ENCODE measurements at regions not wholly inside any gene's neighbourhood (a gene's known extent, or its start where the extent isn't known, plus 50 kb on each side); places are given as distances from the start of the nearest gene placed in this dataset.

- TF ChIP-seq STAT6 (CRISPR knock-in tag; conservative IDR thresholded peaks at IDR 0.05; ENCODE audit: low read depth): no peak
These were observed 56.9 kb upstream of the SLC1A1 start (continued) for GRCh38 chr9:4433379-4433778.

- DNase-seq (ENCODE audit: low spot score) (no peak), ATAC-seq (no peak)
- CTCF ChIA-PET: interaction anchor here (0.6 to 1.2 kb wide), 2 partner anchors 60 to 118 kb away, joined by 3 read pairs; no protein-coding TSS in a partner anchor
- no peak overlapping the region for H3K27ac Mint-ChIP-seq
- H3K36me3 Mint-ChIP-seq: no peaks in the 10 kb centered on the region
- POLR2A ChIA-PET: interaction anchor here (0.6 kb wide), 1 partner anchor 316 kb away, joined by 3 read pairs; no protein-coding TSS in a partner anchor
- no peaks in the 10 kb centered on the region for H3K4me1 Mint-ChIP-seq
- no peaks in the 10 kb centered on the region for H3K27me3 Mint-ChIP-seq (ENCODE audit: low read depth)
- no peaks in the 10 kb centered on the region for H3K9me3 Mint-ChIP-seq
- H3K4me3 Mint-ChIP-seq: no peak overlapping the region
- TF ChIP-seq TP53 (CRISPR knock-in tag; IDR thresholded peaks at IDR 0.05) (no peak), PRDM15 (CRISPR knock-in tag; IDR thresholded peaks at IDR 0.05) (no peak), NFYB (CRISPR knock-in tag; conservative IDR thresholded peaks at IDR 0.05; ENCODE audit: low read depth) (no peak), ZMAT4 (CRISPR knock-in tag; IDR thresholded peaks at IDR 0.05) (no peak), ATF6 (CRISPR knock-in tag; IDR thresholded peaks at IDR 0.05) (no peak), PREB (CRISPR knock-in tag; IDR thresholded peaks at IDR 0.05; ENCODE audit: borderline replicate concordance) (no peak), ZNF532 (CRISPR knock-in tag; IDR thresholded peaks at IDR 0.05; ENCODE audit: borderline replicate concordance) (no peak), FOXK1 (CRISPR knock-in tag; IDR thresholded peaks at IDR 0.05) (no peak), GTF2I (CRISPR knock-in tag; conservative IDR thresholded peaks at IDR 0.05) (no peak), ELF4 (CRISPR knock-in tag; IDR thresholded peaks at IDR 0.05; ENCODE audit: low read depth) (no peak), ATF3 (CRISPR knock-in tag; conservative IDR thresholded peaks at IDR 0.05) (no peak), CDX4 (CRISPR knock-in tag; IDR thresholded peaks at IDR 0.05; ENCODE audit: borderline replicate concordance) (no peak), NFATC4 (CRISPR knock-in tag; IDR thresholded peaks at IDR 0.05) (no peak), ZBTB43 (CRISPR knock-in tag; IDR thresholded peaks at IDR 0.05) (no peak), ZNF317 (CRISPR knock-in tag; IDR thresholded peaks at IDR 0.05; ENCODE audit: borderline replicate concordance, low read depth) (no peak)
These were observed 59.6 kb upstream of the SLC1A1 start for GRCh38 chr9:4430432-4431261.
